NCI-H2171 treated with DMSO at 0.1 percent for 48 hours (cell line): ENCODE measurements at regions not wholly inside any gene's neighbourhood (a gene's known extent, or its start where the extent isn't known, plus 50 kb on each side); places are given as distances from the start of the nearest gene placed in this dataset.
"Not testable (repeated sequence)": the region's sequence is repeated elsewhere in the genome, so short reads cannot be mapped to it uniquely, and the experiment has no call there.

Experiments
- DNase-seq: peaks from one replicate; lab custom pipeline; 2025; lab: John Stamatoyannopoulos, UW

GRCh38 chr20:39985271-39985827 is 703.7 kb downstream of the MAFB start:
- DNase-seq, result no peak

- DNase-seq, result no peak
Measured at GRCh38 chr20:39983655-39984054, 705.4 kb downstream of the MAFB start.

GRCh38 chr20:39983183-39983582 is 705.9 kb downstream of the MAFB start:
- no peak for DNase-seq

GRCh38 chr20:39974966-39975501 is 714.0 kb downstream of the MAFB start:
- DNase-seq, result no peak

GRCh38 chr20:39968495-39968894 is 720.5 kb downstream of the MAFB start:
- peak; percentile 85 for DNase-seq

- DNase-seq, result no peak
Measured at GRCh38 chr20:39967806-39968205, 721.2 kb downstream of the MAFB start.

- peak; percentile 83 for DNase-seq
Measured at GRCh38 chr20:39961637-39962244, 727.3 kb downstream of the MAFB start.

- peak; percentile 99 for DNase-seq
Measured at GRCh38 chr20:39960522-39961428, 728.3 kb downstream of the MAFB start.

GRCh38 chr20:39957911-39958310 is 731.1 kb downstream of the MAFB start:
- not testable (repeated sequence) for DNase-seq

GRCh38 chr20:39954621-39955020 is 734.4 kb downstream of the MAFB start:
- no peak for DNase-seq

GRCh38 chr20:39946931-39947330 is 742.1 kb downstream of the MAFB start:
- peak; percentile 26 for DNase-seq

GRCh38 chr20:39946053-39946810 is 742.8 kb downstream of the MAFB start:
- DNase-seq, result no peak

GRCh38 chr20:39944861-39945260 is 744.2 kb downstream of the MAFB start:
- peak; percentile 27 for DNase-seq

- DNase-seq, result no peak
Measured at GRCh38 chr20:39943336-39943735, 745.7 kb downstream of the MAFB start.

- DNase-seq, result no peak
Measured at GRCh38 chr20:39941245-39941644, 747.8 kb downstream of the MAFB start.

- no peak for DNase-seq
Measured at GRCh38 chr20:39939241-39939865, 749.7 kb downstream of the MAFB start.

GRCh38 chr20:39936401-39936800 is 752.6 kb downstream of the MAFB start:
- DNase-seq, result no peak

GRCh38 chr20:39935901-39936300 is 753.1 kb downstream of the MAFB start:
- DNase-seq, result no peak

GRCh38 chr20:39916236-39916765 is 772.7 kb downstream of the MAFB start:
- no peak for DNase-seq

- no peak for DNase-seq
Measured at GRCh38 chr20:39913274-39913673, 775.8 kb downstream of the MAFB start.

- DNase-seq, result no peak
Measured at GRCh38 chr20:39911497-39911896, 777.5 kb downstream of the MAFB start.
